ENCODE measurements at regions not wholly inside any gene's neighbourhood (a gene's known extent, or its start where the extent isn't known, plus 50 kb on each side); places are given as distances from the start of the nearest gene placed in this dataset.

- TF ChIP-seq RAD21 (conservative IDR thresholded peaks at IDR 0.05 in 1 of 2, IDR thresholded peaks at IDR 0.05 in 1 of 2), result no peak
- no peak for TF ChIP-seq POLR2A (IDR thresholded peaks at IDR 0.05; ENCODE audit: low read length)
- TF ChIP-seq REST (IDR thresholded peaks at IDR 0.05), result no peak
- TF ChIP-seq CTCF (IDR thresholded peaks at IDR 0.05), result no peak
- TF ChIP-seq TFCP2L1 (CRISPR knock-in tag; IDR thresholded peaks at IDR 0.05), result no peak
- no peak for TF ChIP-seq HDAC2 (IDR thresholded peaks at IDR 0.05)
- no peak for TF ChIP-seq RARB (CRISPR knock-in tag; IDR thresholded peaks at IDR 0.05)
- TF ChIP-seq EP300 (IDR thresholded peaks at IDR 0.05), result no peak
- no peak for TF ChIP-seq USF2 (IDR thresholded peaks at IDR 0.05)
- TF ChIP-seq FOSL2 (IDR thresholded peaks at IDR 0.05), result no peak
- TF ChIP-seq FOSL2 (CRISPR knock-in tag; IDR thresholded peaks at IDR 0.05), result peak; percentile 48
Observed at GRCh38 chr3:153232851-153233271, 70.8 kb downstream of the RAP2B start.

All from A549 (cell line).